Mesothelial cell of epicardium (in vitro differentiated cells): ENCODE measurements at regions not wholly inside any gene's neighbourhood (a gene's known extent, or its start where the extent isn't known, plus 50 kb on each side); places are given as distances from the start of the nearest gene placed in this dataset.

ENCODE experiments used
- DNase-seq, 2 experiments: peaks; one replicate each; pipeline ENCODE4 v3.0.0; 2021; ENCODE audit warnings: low spot score in 2 of 2; ENCODE audit not compliant: unreplicated experiment in 2 of 2
- H3K27ac Mint-ChIP-seq: 2 replicates; pipeline ENCODE4 v1.8.0; 2021; ENCODE audit warnings: mixed read lengths
- H3K27me3 Mint-ChIP-seq: 2 replicates; pipeline ENCODE4 v1.8.0; 2021; ENCODE audit warnings: low read depth, mixed read lengths
- H3K36me3 Mint-ChIP-seq: 2 replicates; pipeline ENCODE4 v1.8.0; 2021; ENCODE audit warnings: mixed read lengths
- H3K4me1 Mint-ChIP-seq: 2 replicates; pipeline ENCODE4 v1.8.0; 2021; ENCODE audit warnings: mixed read lengths
- H3K4me3 Mint-ChIP-seq: 2 replicates; pipeline ENCODE4 v1.8.0; 2021; ENCODE audit warnings: mild to moderate bottlenecking, moderate library complexity, mixed read lengths
- H3K9me3 Mint-ChIP-seq: 2 replicates; pipeline ENCODE4 v1.8.0; 2021; ENCODE audit warnings: mixed read lengths
- TF ChIP-seq, protein P1 (sequence below): fragments of 200-600 bp; sonication (generic); IDR thresholded peaks from one replicate; pipeline ENCODE4 v1.5.0; 2021; ENCODE audit warnings: antibody characterized with exemption; ENCODE audit not compliant: unreplicated experiment

DNA sequence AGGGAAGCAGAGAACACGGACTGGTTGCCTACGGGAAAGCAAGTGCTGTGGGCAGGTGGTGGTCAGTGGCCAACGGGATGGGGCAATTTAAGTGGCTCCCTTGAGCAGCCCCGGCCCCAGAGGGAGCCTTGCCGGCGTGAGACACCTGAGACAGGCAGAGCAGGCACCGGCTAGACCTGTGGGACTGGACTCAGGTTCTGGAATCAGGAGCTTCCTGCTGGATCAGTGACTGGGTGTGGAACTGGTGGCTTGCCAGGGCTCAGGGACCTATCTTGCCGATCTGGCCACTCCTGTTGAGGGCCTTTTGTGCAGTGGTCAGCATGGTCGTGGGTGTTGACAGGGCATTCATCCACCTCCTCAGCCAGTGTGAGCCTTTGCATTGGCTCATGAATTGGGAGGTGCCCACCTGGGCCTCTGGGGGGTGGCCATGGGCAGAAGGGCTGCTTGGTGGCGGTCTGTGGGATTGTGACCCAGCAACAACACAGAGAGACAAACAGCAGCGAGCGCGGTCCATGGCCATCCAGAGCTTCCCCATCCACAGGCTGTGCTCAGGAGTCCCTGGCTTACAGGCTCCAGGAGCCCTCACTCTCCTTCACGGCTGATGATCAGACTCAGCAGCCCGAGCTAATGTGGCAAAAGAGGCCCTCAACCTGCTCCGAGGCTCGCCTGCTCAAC is 85.4 kb upstream of the ZNF516 start:
- TF ChIP-seq, protein P1, sequence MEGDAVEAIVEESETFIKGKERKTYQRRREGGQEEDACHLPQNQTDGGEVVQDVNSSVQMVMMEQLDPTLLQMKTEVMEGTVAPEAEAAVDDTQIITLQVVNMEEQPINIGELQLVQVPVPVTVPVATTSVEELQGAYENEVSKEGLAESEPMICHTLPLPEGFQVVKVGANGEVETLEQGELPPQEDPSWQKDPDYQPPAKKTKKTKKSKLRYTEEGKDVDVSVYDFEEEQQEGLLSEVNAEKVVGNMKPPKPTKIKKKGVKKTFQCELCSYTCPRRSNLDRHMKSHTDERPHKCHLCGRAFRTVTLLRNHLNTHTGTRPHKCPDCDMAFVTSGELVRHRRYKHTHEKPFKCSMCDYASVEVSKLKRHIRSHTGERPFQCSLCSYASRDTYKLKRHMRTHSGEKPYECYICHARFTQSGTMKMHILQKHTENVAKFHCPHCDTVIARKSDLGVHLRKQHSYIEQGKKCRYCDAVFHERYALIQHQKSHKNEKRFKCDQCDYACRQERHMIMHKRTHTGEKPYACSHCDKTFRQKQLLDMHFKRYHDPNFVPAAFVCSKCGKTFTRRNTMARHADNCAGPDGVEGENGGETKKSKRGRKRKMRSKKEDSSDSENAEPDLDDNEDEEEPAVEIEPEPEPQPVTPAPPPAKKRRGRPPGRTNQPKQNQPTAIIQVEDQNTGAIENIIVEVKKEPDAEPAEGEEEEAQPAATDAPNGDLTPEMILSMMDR, result no peak
- no peak for DNase-seq
- Mint-ChIP-seq H3K27ac (no peak overlapping the region), H3K4me3 (no peak overlapping the region), H3K36me3 (no peaks in the 10 kb centered on the region), H3K4me1 (peaks cover 6% of the 10 kb centered on the region), H3K9me3 (peaks cover 10% of the 10 kb centered on the region), H3K27me3 (peaks cover 5% of the 10 kb centered on the region)

DNA sequence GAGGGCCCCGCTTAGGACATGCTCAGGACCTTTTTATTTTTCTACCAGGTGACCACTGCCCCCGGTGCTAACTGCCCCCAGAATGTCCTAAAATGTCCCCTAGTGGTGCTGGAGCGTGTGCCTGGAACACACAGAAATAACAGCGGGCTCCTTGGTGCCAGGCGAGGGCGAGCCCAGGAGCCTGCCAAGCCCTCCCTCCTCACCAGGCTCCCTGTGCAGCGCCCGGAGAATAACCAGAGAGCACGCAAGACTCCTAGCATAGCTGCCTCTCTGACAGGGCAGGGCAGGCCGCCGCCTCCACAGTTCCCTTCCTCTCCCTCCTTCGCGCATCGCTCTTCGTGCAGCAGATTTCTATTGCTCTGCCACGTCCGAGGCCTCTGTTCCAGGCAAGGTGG is 84.3 kb upstream of the ZNF516 start:
- H3K36me3 Mint-ChIP-seq, result no peaks in the 10 kb centered on the region
- peaks cover 6% of the 10 kb centered on the region for H3K4me1 Mint-ChIP-seq
- H3K9me3 Mint-ChIP-seq, result peaks cover 16% of the 10 kb centered on the region
- H3K27ac Mint-ChIP-seq, result no peak overlapping the region
- TF ChIP-seq, protein P1, result no peak
- H3K27me3 Mint-ChIP-seq, result peaks cover 5% of the 10 kb centered on the region
- no peak for DNase-seq
- H3K4me3 Mint-ChIP-seq, result no peak overlapping the region

- no peaks in the 10 kb centered on the region for H3K36me3 Mint-ChIP-seq
- no peak overlapping the region for H3K4me3 Mint-ChIP-seq
- H3K9me3 Mint-ChIP-seq, result peaks cover 16% of the 10 kb centered on the region
- no peak overlapping the region for H3K27ac Mint-ChIP-seq
- H3K4me1 Mint-ChIP-seq, result peaks cover 6% of the 10 kb centered on the region
- H3K27me3 Mint-ChIP-seq, result peaks cover 5% of the 10 kb centered on the region
- TF ChIP-seq, protein P1, result no peak
- no peak for DNase-seq
Measured at GRCh38 chr18:76578571-76579300, 83.7 kb upstream of the ZNF516 start.

GRCh38 chr18:76573325-76574025 is 78.4 kb upstream of the ZNF516 start:
- Mint-ChIP-seq H3K4me1 (peaks cover 2% of the 10 kb centered on the region), H3K27me3 (no peaks in the 10 kb centered on the region), H3K36me3 (no peaks in the 10 kb centered on the region), H3K4me3 (no peak overlapping the region), H3K27ac (no peak overlapping the region), H3K9me3 (peaks cover 16% of the 10 kb centered on the region)
- DNase-seq, result no peak
- TF ChIP-seq, protein P1, result no peak

GRCh38 chr18:76572518-76573247 is 77.6 kb upstream of the ZNF516 start:
- TF ChIP-seq, protein P1, result no peak
- H3K9me3 Mint-ChIP-seq, result peaks cover 16% of the 10 kb centered on the region
- H3K36me3 Mint-ChIP-seq, result no peaks in the 10 kb centered on the region
- no peak for DNase-seq
- H3K27me3 Mint-ChIP-seq, result no peaks in the 10 kb centered on the region
- no peak overlapping the region for H3K27ac Mint-ChIP-seq
- H3K4me1 Mint-ChIP-seq, result peaks cover 2% of the 10 kb centered on the region
- no peak overlapping the region for H3K4me3 Mint-ChIP-seq
